Glutamatergic neuron (in vitro differentiated cells): ENCODE measurements at regions not wholly inside any gene's neighbourhood (a gene's known extent, or its start where the extent isn't known, plus 50 kb on each side); places are given as distances from the start of the nearest gene placed in this dataset.

ENCODE experiments used
- DNase-seq: peaks from one replicate; pipeline ENCODE4 v3.0.0; 2022
- H3K27ac Mint-ChIP-seq: one replicate; pipeline ENCODE4 v1.8.0; 2020; ENCODE audit warnings: mild to moderate bottlenecking, mixed read lengths, inconsistent platforms; ENCODE audit not compliant: unreplicated experiment
- H3K27me3 Mint-ChIP-seq: one replicate; pipeline ENCODE4 v1.8.0; 2020; ENCODE audit warnings: mild to moderate bottlenecking, moderate library complexity, mixed read lengths, inconsistent platforms; ENCODE audit not compliant: unreplicated experiment
- H3K36me3 Mint-ChIP-seq: one replicate; pipeline ENCODE4 v1.8.0; 2020; ENCODE audit warnings: mild to moderate bottlenecking, mixed read lengths, inconsistent platforms; ENCODE audit not compliant: unreplicated experiment
- H3K4me1 Mint-ChIP-seq: one replicate; pipeline ENCODE4 v1.8.0; 2020; ENCODE audit warnings: mild to moderate bottlenecking, low read depth, mixed read lengths, inconsistent platforms; ENCODE audit not compliant: unreplicated experiment
- H3K4me3 Mint-ChIP-seq: one replicate; pipeline ENCODE4 v1.8.0; 2020; ENCODE audit warnings: mild to moderate bottlenecking, mixed read lengths, inconsistent platforms; ENCODE audit not compliant: unreplicated experiment
- H3K9me3 Mint-ChIP-seq: one replicate; pipeline ENCODE4 v1.8.0; 2020; ENCODE audit warnings: mild to moderate bottlenecking, moderate library complexity, mixed read lengths, inconsistent platforms; ENCODE audit not compliant: unreplicated experiment
- TF ChIP-seq, protein P1 (sequence below): fragments of 200-600 bp; sonication (generic); IDR thresholded peaks from one replicate; pipeline ENCODE4 v1.5.0; 2021; ENCODE audit not compliant: partially characterized antibody, unreplicated experiment

- no peaks in the 10 kb centered on the region for H3K4me1 Mint-ChIP-seq
- no peak overlapping the region for H3K27ac Mint-ChIP-seq
- DNase-seq: no peak
- H3K36me3 Mint-ChIP-seq: no peaks in the 10 kb centered on the region
- H3K27me3 Mint-ChIP-seq: peaks cover 3% of the 10 kb centered on the region
- H3K9me3 Mint-ChIP-seq: peaks cover 6% of the 10 kb centered on the region
- TF ChIP-seq, protein P1, sequence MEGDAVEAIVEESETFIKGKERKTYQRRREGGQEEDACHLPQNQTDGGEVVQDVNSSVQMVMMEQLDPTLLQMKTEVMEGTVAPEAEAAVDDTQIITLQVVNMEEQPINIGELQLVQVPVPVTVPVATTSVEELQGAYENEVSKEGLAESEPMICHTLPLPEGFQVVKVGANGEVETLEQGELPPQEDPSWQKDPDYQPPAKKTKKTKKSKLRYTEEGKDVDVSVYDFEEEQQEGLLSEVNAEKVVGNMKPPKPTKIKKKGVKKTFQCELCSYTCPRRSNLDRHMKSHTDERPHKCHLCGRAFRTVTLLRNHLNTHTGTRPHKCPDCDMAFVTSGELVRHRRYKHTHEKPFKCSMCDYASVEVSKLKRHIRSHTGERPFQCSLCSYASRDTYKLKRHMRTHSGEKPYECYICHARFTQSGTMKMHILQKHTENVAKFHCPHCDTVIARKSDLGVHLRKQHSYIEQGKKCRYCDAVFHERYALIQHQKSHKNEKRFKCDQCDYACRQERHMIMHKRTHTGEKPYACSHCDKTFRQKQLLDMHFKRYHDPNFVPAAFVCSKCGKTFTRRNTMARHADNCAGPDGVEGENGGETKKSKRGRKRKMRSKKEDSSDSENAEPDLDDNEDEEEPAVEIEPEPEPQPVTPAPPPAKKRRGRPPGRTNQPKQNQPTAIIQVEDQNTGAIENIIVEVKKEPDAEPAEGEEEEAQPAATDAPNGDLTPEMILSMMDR: no peak
- no peak overlapping the region for H3K4me3 Mint-ChIP-seq
These were observed 60.9 kb downstream of the ZFP36L2 start for GRCh38 chr2:43165378-43166069.

- no peaks in the 10 kb centered on the region for H3K4me1 Mint-ChIP-seq
- no peak for DNase-seq
- no peak overlapping the region for H3K27ac Mint-ChIP-seq
- TF ChIP-seq, protein P1: no peak
- H3K9me3 Mint-ChIP-seq: peaks cover 6% of the 10 kb centered on the region
- peaks cover 5% of the 10 kb centered on the region for H3K27me3 Mint-ChIP-seq
- H3K4me3 Mint-ChIP-seq: no peak overlapping the region
- no peaks in the 10 kb centered on the region for H3K36me3 Mint-ChIP-seq
These were observed 61.7 kb downstream of the ZFP36L2 start for GRCh38 chr2:43164686-43165085.

- no peak overlapping the region for H3K4me3 Mint-ChIP-seq
- peaks cover 3% of the 10 kb centered on the region for H3K27me3 Mint-ChIP-seq
- peaks cover 6% of the 10 kb centered on the region for H3K9me3 Mint-ChIP-seq
- TF ChIP-seq, protein P1: no peak
- H3K27ac Mint-ChIP-seq: no peak overlapping the region
- no peaks in the 10 kb centered on the region for H3K4me1 Mint-ChIP-seq
- H3K36me3 Mint-ChIP-seq: no peaks in the 10 kb centered on the region
- DNase-seq: no peak
These were observed 62.7 kb downstream of the ZFP36L2 start for GRCh38 chr2:43163584-43164270.

DNA sequence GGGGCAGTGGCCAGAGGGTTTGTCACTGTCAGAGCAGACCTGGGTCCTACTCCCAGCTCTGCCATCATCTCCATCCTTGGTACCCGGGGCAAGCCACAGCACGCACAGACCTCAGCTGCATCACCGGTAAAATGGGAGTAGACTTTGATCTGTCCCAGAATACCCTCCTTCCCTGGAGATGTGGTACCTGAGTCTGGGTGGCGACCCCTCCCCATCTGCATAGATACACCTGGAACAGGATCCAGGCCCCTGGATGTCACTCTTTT is 64.0 kb downstream of the ZFP36L2 start:
- DNase-seq: no peak
- peaks cover 3% of the 10 kb centered on the region for H3K27me3 Mint-ChIP-seq
- no peaks in the 10 kb centered on the region for H3K36me3 Mint-ChIP-seq
- TF ChIP-seq, protein P1: no peak
- no peak overlapping the region for H3K27ac Mint-ChIP-seq
- H3K4me3 Mint-ChIP-seq: no peak overlapping the region
- peaks cover 4% of the 10 kb centered on the region for H3K9me3 Mint-ChIP-seq
- H3K4me1 Mint-ChIP-seq: no peaks in the 10 kb centered on the region
